ENCODE measurements at regions not wholly inside any gene's neighbourhood (a gene's known extent, or its start where the extent isn't known, plus 50 kb on each side); places are given as distances from the start of the nearest gene placed in this dataset.

DNA sequence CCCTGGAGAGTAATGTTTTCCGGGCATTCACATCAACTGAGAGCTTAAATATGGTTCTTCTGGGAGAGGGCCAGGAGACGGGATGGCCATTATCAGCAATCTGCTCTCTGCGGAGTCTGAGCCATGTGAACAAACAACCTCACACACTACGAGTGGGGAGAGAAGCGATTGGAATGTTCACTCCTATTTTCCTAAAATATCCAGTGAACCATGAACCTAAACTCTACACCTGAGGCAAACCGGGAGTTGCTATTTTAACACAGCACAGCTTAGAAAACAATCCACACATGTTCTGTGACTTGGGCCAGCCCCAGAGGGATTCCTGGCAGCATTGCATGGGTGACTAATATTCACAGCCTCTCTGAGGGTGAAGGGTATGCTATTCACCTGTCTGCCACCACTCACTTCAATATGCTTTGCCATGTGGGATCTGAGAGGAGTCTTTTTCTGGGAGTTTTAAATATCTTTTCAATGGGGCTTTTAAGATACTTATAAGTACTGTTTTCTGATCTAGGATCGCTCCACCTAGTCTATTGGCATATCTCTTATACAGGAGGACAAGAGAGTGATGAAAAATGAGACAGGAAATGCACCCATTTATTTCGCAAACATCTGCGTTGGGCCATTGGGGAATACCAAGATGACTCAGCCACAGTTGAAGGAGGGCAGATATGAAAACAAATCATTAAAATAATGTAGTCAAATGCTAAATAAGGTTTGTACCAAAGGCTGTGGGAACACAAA, 72.6 kb upstream of the SERP2 start:
- TF ChIP-seq POLR2AphosphoS5 (IDR thresholded peaks at IDR 0.05), result no peak
- TF ChIP-seq, protein P1, sequence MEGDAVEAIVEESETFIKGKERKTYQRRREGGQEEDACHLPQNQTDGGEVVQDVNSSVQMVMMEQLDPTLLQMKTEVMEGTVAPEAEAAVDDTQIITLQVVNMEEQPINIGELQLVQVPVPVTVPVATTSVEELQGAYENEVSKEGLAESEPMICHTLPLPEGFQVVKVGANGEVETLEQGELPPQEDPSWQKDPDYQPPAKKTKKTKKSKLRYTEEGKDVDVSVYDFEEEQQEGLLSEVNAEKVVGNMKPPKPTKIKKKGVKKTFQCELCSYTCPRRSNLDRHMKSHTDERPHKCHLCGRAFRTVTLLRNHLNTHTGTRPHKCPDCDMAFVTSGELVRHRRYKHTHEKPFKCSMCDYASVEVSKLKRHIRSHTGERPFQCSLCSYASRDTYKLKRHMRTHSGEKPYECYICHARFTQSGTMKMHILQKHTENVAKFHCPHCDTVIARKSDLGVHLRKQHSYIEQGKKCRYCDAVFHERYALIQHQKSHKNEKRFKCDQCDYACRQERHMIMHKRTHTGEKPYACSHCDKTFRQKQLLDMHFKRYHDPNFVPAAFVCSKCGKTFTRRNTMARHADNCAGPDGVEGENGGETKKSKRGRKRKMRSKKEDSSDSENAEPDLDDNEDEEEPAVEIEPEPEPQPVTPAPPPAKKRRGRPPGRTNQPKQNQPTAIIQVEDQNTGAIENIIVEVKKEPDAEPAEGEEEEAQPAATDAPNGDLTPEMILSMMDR (IDR thresholded peaks at IDR 0.05), result no peak

Measured in suprapubic skin (tissue), 3 donors.